ENCODE measurements at regions not wholly inside any gene's neighbourhood (a gene's known extent, or its start where the extent isn't known, plus 50 kb on each side); places are given as distances from the start of the nearest gene placed in this dataset.

DNA sequence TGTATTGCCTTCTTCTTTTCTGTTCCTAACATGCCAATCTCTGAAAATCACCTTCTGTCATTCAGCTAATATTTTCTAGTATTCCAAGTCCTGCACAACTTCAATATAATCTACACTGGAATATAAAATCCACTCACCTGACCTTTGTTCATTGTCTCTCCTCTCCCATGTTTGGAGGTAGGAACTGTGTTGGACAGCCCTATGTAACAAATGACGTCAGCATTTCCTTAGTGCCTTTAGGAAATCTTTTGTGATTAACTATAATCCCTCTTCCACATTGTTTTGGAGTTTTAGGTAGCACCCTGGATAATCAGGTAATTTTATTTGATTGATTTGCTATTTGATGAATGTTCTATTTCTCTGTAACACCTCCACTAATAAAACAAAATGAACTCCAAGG is 814.8 kb upstream of the PRKX start:
- no peak for TF ChIP-seq POLR2A (IDR thresholded peaks at IDR 0.05)
- TF ChIP-seq, protein P1, sequence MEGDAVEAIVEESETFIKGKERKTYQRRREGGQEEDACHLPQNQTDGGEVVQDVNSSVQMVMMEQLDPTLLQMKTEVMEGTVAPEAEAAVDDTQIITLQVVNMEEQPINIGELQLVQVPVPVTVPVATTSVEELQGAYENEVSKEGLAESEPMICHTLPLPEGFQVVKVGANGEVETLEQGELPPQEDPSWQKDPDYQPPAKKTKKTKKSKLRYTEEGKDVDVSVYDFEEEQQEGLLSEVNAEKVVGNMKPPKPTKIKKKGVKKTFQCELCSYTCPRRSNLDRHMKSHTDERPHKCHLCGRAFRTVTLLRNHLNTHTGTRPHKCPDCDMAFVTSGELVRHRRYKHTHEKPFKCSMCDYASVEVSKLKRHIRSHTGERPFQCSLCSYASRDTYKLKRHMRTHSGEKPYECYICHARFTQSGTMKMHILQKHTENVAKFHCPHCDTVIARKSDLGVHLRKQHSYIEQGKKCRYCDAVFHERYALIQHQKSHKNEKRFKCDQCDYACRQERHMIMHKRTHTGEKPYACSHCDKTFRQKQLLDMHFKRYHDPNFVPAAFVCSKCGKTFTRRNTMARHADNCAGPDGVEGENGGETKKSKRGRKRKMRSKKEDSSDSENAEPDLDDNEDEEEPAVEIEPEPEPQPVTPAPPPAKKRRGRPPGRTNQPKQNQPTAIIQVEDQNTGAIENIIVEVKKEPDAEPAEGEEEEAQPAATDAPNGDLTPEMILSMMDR (IDR thresholded peaks at IDR 0.05), result no peak

Data from lower leg skin (tissue), 3 donors.